ENCODE measurements at regions not wholly inside any gene's neighbourhood (a gene's known extent, or its start where the extent isn't known, plus 50 kb on each side); places are given as distances from the start of the nearest gene placed in this dataset.

GRCh38 chr5:3517348-3517747 is 78.3 kb upstream of the IRX1 start:
- Histone ChIP-seq H2AFZ (ENCODE audit: low read depth) (no peak overlapping the region), H3K27me3 (ENCODE audit: insufficient read depth) (no peaks in the 10 kb centered on the region; the same call in 1 of the 2 replicates), H3F3A (replicated peaks; ENCODE audit: insufficient read depth) (no peaks in the 10 kb centered on the region), H3K4me3 (ENCODE audit: low read depth in 2 of 2, low read length in 1 of 2) (no peak overlapping the region), H3K4me1 (ENCODE audit: control insufficient read depth in 1 of 2, insufficient read depth in 2 of 2, low read depth in 1 of 2, low read length in 1 of 2) (no peaks in the 10 kb centered on the region), H3K36me3 (replicated peaks in 1 of 2; ENCODE audit: control insufficient read depth in 1 of 2, insufficient read depth in 2 of 2, low read length in 1 of 2) (no peaks in the 10 kb centered on the region), H3K79me2 (ENCODE audit: insufficient read depth) (no peaks in the 10 kb centered on the region), H3K9me3 (no peaks in the 10 kb centered on the region), H3K27ac (ENCODE audit: low read depth in 2 of 2, low read length in 1 of 2) (no peak overlapping the region), H3K9me2 (no peaks in the 10 kb centered on the region), H3K9ac (no peak overlapping the region), H4K20me1 (ENCODE audit: insufficient read depth) (no peaks in the 10 kb centered on the region), H3K4me2 (no peak overlapping the region)
- no peak for DNase-seq
- ChIA-PET CTCF (no interaction called here), POLR2A (no interaction called here)
- TF ChIP-seq POLR2AphosphoS5 (IDR thresholded peaks at IDR 0.05; ENCODE audit: low read depth, low read length) (no peak), REST (IDR thresholded peaks at IDR 0.05; ENCODE audit: low read depth, low read length) (no peak), TCF12 (IDR thresholded peaks at IDR 0.05) (no peak), GATA2 (CRISPR knock-in tag; IDR thresholded peaks at IDR 0.05) (no peak), USF1 (IDR thresholded peaks at IDR 0.05; ENCODE audit: borderline replicate concordance, low read depth) (no peak), ELF1 (IDR thresholded peaks at IDR 0.05) (no peak), FOXM1 (IDR thresholded peaks at IDR 0.05; ENCODE audit: low read depth) (no peak), EZH2phosphoT487 (IDR thresholded peaks at IDR 0.05; ENCODE audit: borderline replicate concordance, low read depth) (no peak), NFIC (IDR thresholded peaks at IDR 0.05; ENCODE audit: borderline replicate concordance) (no peak), TEAD4 (IDR thresholded peaks at IDR 0.05; ENCODE audit: borderline replicate concordance, insufficient read depth) (no peak), SIN3A (IDR thresholded peaks at IDR 0.05; ENCODE audit: borderline replicate concordance, low read depth, low read length) (no peak), NRF1 (IDR thresholded peaks at IDR 0.05; ENCODE audit: low read depth, low read length) (no peak), RFX5 (IDR thresholded peaks at IDR 0.05; ENCODE audit: low read length) (no peak), FOSL2 (IDR thresholded peaks at IDR 0.05; ENCODE audit: borderline replicate concordance, low read depth) (no peak)
- TF ChIP-seq, protein P1, sequence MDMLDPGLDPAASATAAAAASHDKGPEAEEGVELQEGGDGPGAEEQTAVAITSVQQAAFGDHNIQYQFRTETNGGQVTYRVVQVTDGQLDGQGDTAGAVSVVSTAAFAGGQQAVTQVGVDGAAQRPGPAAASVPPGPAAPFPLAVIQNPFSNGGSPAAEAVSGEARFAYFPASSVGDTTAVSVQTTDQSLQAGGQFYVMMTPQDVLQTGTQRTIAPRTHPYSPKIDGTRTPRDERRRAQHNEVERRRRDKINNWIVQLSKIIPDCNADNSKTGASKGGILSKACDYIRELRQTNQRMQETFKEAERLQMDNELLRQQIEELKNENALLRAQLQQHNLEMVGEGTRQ (IDR thresholded peaks at IDR 0.05; ENCODE audit: borderline replicate concordance, low read depth, low read length), result no peak
- TF ChIP-seq, protein P2, sequence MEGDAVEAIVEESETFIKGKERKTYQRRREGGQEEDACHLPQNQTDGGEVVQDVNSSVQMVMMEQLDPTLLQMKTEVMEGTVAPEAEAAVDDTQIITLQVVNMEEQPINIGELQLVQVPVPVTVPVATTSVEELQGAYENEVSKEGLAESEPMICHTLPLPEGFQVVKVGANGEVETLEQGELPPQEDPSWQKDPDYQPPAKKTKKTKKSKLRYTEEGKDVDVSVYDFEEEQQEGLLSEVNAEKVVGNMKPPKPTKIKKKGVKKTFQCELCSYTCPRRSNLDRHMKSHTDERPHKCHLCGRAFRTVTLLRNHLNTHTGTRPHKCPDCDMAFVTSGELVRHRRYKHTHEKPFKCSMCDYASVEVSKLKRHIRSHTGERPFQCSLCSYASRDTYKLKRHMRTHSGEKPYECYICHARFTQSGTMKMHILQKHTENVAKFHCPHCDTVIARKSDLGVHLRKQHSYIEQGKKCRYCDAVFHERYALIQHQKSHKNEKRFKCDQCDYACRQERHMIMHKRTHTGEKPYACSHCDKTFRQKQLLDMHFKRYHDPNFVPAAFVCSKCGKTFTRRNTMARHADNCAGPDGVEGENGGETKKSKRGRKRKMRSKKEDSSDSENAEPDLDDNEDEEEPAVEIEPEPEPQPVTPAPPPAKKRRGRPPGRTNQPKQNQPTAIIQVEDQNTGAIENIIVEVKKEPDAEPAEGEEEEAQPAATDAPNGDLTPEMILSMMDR (IDR thresholded peaks at IDR 0.05), result no peak
- 3% methylated on average over 9 of the region's 9 CpGs for WGBS (ENCODE audit: low lambda C conversion rate)
